CD14-positive monocyte (primary cell): ENCODE measurements at regions not wholly inside any gene's neighbourhood (a gene's known extent, or its start where the extent isn't known, plus 50 kb on each side); places are given as distances from the start of the nearest gene placed in this dataset.

Source experiments
- DNase-seq, 3 donors: peaks; one replicate each; pipeline ENCODE4 v3.0.0-alpha.2; 2011 to 2022
- H2AFZ ChIP-seq: 2 replicates; pipeline ENCODE4 v1.6.0; 2012; ENCODE audit warnings: mild to moderate bottlenecking, low read depth, low read length, inconsistent platforms; ENCODE audit not compliant: insufficient read depth, poor library complexity, severe bottlenecking
- H3K27ac ChIP-seq, 2 donors: 1 replicate in 1 of 2; 2 replicates in 1 of 2; pipeline ENCODE4 v1.5.1; 2012 to 2013; ENCODE audit warnings: low read length in 2 of 2, control low read depth in 1 of 2, inconsistent platforms in 1 of 2, low read depth in 1 of 2, mild to moderate bottlenecking in 1 of 2
- H3K27me3 ChIP-seq, 2 donors: one replicate each; pipeline versions ENCODE4 v1.6.0 to v1.6.1; 2011 to 2013; ENCODE audit warnings: low read length in 2 of 2; ENCODE audit not compliant: control insufficient read depth in 2 of 2, insufficient read depth in 2 of 2
- H3K36me3 ChIP-seq, 2 donors: replicated peaks in 1 of 2; 1 replicate in 1 of 2; 2 replicates in 1 of 2; pipeline versions ENCODE4 v1.5.1 to v1.6.1; 2012 to 2013; ENCODE audit warnings: low read length in 2 of 2, control low read depth in 1 of 2, inconsistent platforms in 1 of 2, mild to moderate bottlenecking in 1 of 2; ENCODE audit not compliant: insufficient read depth in 2 of 2, control insufficient read depth in 1 of 2
- H3K4me1 ChIP-seq, 2 donors: 1 replicate in 1 of 2; 2 replicates in 1 of 2; pipeline versions ENCODE4 v1.5.1 to v1.6.1; 2012 to 2013; ENCODE audit warnings: low read length in 2 of 2, control low read depth in 1 of 2, inconsistent platforms in 1 of 2, mild to moderate bottlenecking in 1 of 2, moderate library complexity in 1 of 2; ENCODE audit not compliant: insufficient read depth in 2 of 2, control insufficient read depth in 1 of 2
- H3K4me2 ChIP-seq: replicated peaks from 2 replicates; pipeline ENCODE3; 2012; ENCODE audit warnings: low read length, moderate library complexity, mild to moderate bottlenecking; ENCODE audit not compliant: poor library complexity, severe bottlenecking; ENCODE audit errors: extremely low read depth
- H3K4me3 ChIP-seq, 3 experiments: fragments of 200-600 bp in 1 of 3; sonication (generic) in 1 of 3; replicated peaks in 1 of 3; 1 replicate in 2 of 3; 2 replicates in 1 of 3; pipeline ENCODE4 v1.5.1; 2011 to 2013; ENCODE audit warnings: low read length in 3 of 3, mild to moderate bottlenecking in 3 of 3, control low read depth in 2 of 3, low read depth in 2 of 3, inconsistent platforms in 1 of 3, moderate library complexity in 1 of 3
- H3K79me2 ChIP-seq: 2 replicates; pipeline ENCODE4 v1.6.0; 2012; ENCODE audit warnings: mild to moderate bottlenecking, control low read depth, inconsistent platforms, low read length, moderate library complexity; ENCODE audit not compliant: insufficient read depth
- H3K9ac ChIP-seq: 2 replicates; pipeline ENCODE4 v1.6.0; 2017; ENCODE audit warnings: low read length, mild to moderate bottlenecking; ENCODE audit not compliant: insufficient read depth, poor library complexity, severe bottlenecking
- H3K9me3 ChIP-seq, 2 donors: replicated peaks in 1 of 2; 1 replicate in 1 of 2; 2 replicates in 1 of 2; pipeline versions ENCODE4 v1.5.1 to v1.6.1; 2012 to 2013; ENCODE audit warnings: low read length in 2 of 2, control low read depth in 1 of 2; ENCODE audit not compliant: control insufficient read depth in 1 of 2, insufficient read depth in 1 of 2
- H4K20me1 ChIP-seq: 2 replicates; pipeline ENCODE4 v1.6.0; 2012; ENCODE audit warnings: mild to moderate bottlenecking, low read length, control low read depth, moderate library complexity; ENCODE audit not compliant: insufficient read depth
- H3K27ac Mint-ChIP-seq, 7 donors: one replicate each; pipeline ENCODE4 v1.8.0; 2020; ENCODE audit warnings: mild to moderate bottlenecking in 7 of 7, mixed read lengths in 7 of 7, moderate library complexity in 6 of 7, inconsistent platforms in 2 of 7
- H3K27me3 Mint-ChIP-seq, 3 donors: one replicate each; pipeline ENCODE4 v1.8.0; 2021 to 2022; ENCODE audit warnings: low read depth in 3 of 3, mild to moderate bottlenecking in 3 of 3, mixed read lengths in 3 of 3, moderate library complexity in 3 of 3, inconsistent platforms in 1 of 3
- H3K36me3 Mint-ChIP-seq, 2 donors: one replicate each; pipeline ENCODE4 v1.8.0; 2020; ENCODE audit warnings: mixed read lengths in 2 of 2, inconsistent platforms in 1 of 2, mild to moderate bottlenecking in 1 of 2
- H3K4me1 Mint-ChIP-seq: one replicate; pipeline ENCODE4 v1.8.0; 2020; ENCODE audit warnings: mild to moderate bottlenecking, mixed read lengths
- H3K4me3 Mint-ChIP-seq, 2 donors: one replicate each; pipeline ENCODE4 v1.8.0; 2020; ENCODE audit warnings: mild to moderate bottlenecking in 2 of 2, mixed read lengths in 2 of 2, moderate library complexity in 1 of 2
- H3K9me3 Mint-ChIP-seq, 7 donors: one replicate each; pipeline ENCODE4 v1.8.0; 2020 to 2022; ENCODE audit warnings: mixed read lengths in 7 of 7, mild to moderate bottlenecking in 6 of 7, moderate library complexity in 6 of 7, inconsistent platforms in 2 of 7
- WGBS: methylation state at CpG from one replicate; pipeline ENCODE4 v1.1.5; 2013; ENCODE audit warnings: missing lambda C conversion rate; ENCODE audit not compliant: insufficient coverage; 5-methylcytosine and 5-hydroxymethylcytosine counted together
- intact Hi-C, 2 donors: fragments of 100-400 bp; cut with micrococcal nuclease; formaldehyde crosslinking; loops; one replicate each; pipeline versions ENCODE4 v1.15.0 to v1.15.1; 2023
- TF ChIP-seq, protein P1 (sequence below): fragments of 200-600 bp; IDR thresholded peaks from one replicate; pipeline ENCODE4 v1.8.0; 2022; ENCODE audit warnings: antibody characterized with exemption, mild to moderate bottlenecking

DNA sequence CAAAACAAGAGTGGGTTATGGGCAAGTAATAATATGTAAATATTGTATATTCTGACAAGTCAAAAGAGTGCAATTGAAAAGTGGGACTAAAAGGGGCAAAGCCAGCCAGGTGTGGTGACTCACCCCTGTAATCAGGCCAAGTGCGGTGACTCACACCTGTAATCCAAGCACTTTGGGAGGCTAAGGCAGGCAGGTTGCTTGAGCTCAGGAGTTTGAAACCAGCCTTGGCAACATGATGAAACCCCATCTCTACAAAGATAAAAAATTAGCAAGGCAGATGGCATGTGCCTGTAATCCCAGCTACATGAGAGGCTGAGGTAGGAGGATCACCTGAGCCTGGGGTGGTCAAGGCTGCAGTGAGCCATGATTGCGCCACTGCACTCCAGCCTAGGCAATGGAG lies 304.0 kb downstream of the HHIPL2 start:
- no peaks in the 10 kb centered on the region for H3K27me3 ChIP-seq
- TF ChIP-seq, protein P1, sequence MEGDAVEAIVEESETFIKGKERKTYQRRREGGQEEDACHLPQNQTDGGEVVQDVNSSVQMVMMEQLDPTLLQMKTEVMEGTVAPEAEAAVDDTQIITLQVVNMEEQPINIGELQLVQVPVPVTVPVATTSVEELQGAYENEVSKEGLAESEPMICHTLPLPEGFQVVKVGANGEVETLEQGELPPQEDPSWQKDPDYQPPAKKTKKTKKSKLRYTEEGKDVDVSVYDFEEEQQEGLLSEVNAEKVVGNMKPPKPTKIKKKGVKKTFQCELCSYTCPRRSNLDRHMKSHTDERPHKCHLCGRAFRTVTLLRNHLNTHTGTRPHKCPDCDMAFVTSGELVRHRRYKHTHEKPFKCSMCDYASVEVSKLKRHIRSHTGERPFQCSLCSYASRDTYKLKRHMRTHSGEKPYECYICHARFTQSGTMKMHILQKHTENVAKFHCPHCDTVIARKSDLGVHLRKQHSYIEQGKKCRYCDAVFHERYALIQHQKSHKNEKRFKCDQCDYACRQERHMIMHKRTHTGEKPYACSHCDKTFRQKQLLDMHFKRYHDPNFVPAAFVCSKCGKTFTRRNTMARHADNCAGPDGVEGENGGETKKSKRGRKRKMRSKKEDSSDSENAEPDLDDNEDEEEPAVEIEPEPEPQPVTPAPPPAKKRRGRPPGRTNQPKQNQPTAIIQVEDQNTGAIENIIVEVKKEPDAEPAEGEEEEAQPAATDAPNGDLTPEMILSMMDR, result no peak
- Mint-ChIP-seq H3K27me3 (peaks cover 1 to 5% (median 1%) of the 10 kb centered on the region in 3 donors), H3K4me1 (no peaks in the 10 kb centered on the region), H3K36me3 (no peaks in the 10 kb centered on the region), H3K27ac (no peak overlapping the region), H3K9me3 (peaks cover 0 to 5% (median 0%) of the 10 kb centered on the region in 7 donors), H3K4me3 (no peak overlapping the region)
- no peaks in the 10 kb centered on the region for H3K36me3 ChIP-seq
- no peak overlapping the region for H3K9ac ChIP-seq
- no peaks in the 10 kb centered on the region for H3K9me3 ChIP-seq
- H4K20me1 ChIP-seq, result no peaks in the 10 kb centered on the region
- 100% methylated on average over 1 of the region's 2 CpGs for WGBS
- no peaks in the 10 kb centered on the region for H3K79me2 ChIP-seq
- no peaks in the 10 kb centered on the region for H3K4me1 ChIP-seq
- DNase-seq, result no peak
- intact Hi-C loops, result no loop called here
- no peak overlapping the region for H3K27ac ChIP-seq
- no peak overlapping the region for H3K4me2 ChIP-seq
- H3K4me3 ChIP-seq, result no peak overlapping the region
- H2AFZ ChIP-seq, result no peak overlapping the region

GRCh38 chr1:222242492-222242891 lies 305.4 kb downstream of the HHIPL2 start:
- Histone ChIP-seq H3K27me3 (no peaks in the 10 kb centered on the region), H3K9me3 (no peaks in the 10 kb centered on the region), H3K79me2 (no peaks in the 10 kb centered on the region), H4K20me1 (no peaks in the 10 kb centered on the region), H3K27ac (no peak overlapping the region), H3K4me1 (no peaks in the 10 kb centered on the region), H3K9ac (no peak overlapping the region), H2AFZ (no peak overlapping the region), H3K4me2 (no peak overlapping the region), H3K4me3 (no peak overlapping the region), H3K36me3 (no peaks in the 10 kb centered on the region)
- Mint-ChIP-seq H3K4me3 (no peak overlapping the region), H3K4me1 (no peaks in the 10 kb centered on the region), H3K27ac (no peak overlapping the region), H3K9me3 (peaks cover 0 to 5% (median 0%) of the 10 kb centered on the region in 7 donors), H3K36me3 (no peaks in the 10 kb centered on the region), H3K27me3 (peaks cover 0 to 1% (median 0%) of the 10 kb centered on the region in 3 donors)
- 75% methylated on average over 1 of the region's 1 CpG for WGBS
- DNase-seq, result no peak
- TF ChIP-seq, protein P1, result no peak
- intact Hi-C loops, result no loop called here
